GM18517 (cell line): ENCODE measurements at regions not wholly inside any gene's neighbourhood (a gene's known extent, or its start where the extent isn't known, plus 50 kb on each side); places are given as distances from the start of the nearest gene placed in this dataset.
A peak's percentile ranks its signal among the peaks of the same experiment; 100 is the strongest.
"Not testable (repeated sequence)": the region's sequence is repeated elsewhere in the genome, so short reads cannot be mapped to it uniquely, and the experiment has no call there.

ENCODE experiments used
- ATAC-seq: cut with Tn5 transposase; IDR thresholded peaks from one replicate; pipeline ENCODE4 v1.9.1; 2021; ENCODE audit warnings: mild to moderate bottlenecking, moderate library complexity; ENCODE audit not compliant: unreplicated experiment

GRCh38 chr10:78651287-78651686 lies 417.5 kb upstream of the ZMIZ1 start:
- no peak for ATAC-seq

- ATAC-seq: no peak
Measured at GRCh38 chr10:78653555-78653954, 415.2 kb upstream of the ZMIZ1 start.

GRCh38 chr10:78654047-78654590 lies 414.6 kb upstream of the ZMIZ1 start:
- ATAC-seq: no peak

GRCh38 chr10:78655979-78656378 lies 412.8 kb upstream of the ZMIZ1 start:
- ATAC-seq: no peak

- ATAC-seq: no peak
Measured at GRCh38 chr10:78656417-78657162, 412.2 kb upstream of the ZMIZ1 start.

GRCh38 chr10:78657163-78657861 lies 411.5 kb upstream of the ZMIZ1 start:
- no peak for ATAC-seq

GRCh38 chr10:78657862-78658165 lies 411.0 kb upstream of the ZMIZ1 start:
- ATAC-seq: no peak

GRCh38 chr10:78658645-78659597 lies 409.8 kb upstream of the ZMIZ1 start:
- ATAC-seq: peak; percentile 72

GRCh38 chr10:78659598-78659967 lies 409.2 kb upstream of the ZMIZ1 start:
- ATAC-seq: no peak

GRCh38 chr10:78660446-78661106 lies 408.2 kb upstream of the ZMIZ1 start:
- no peak for ATAC-seq

GRCh38 chr10:78663721-78664120 lies 405.0 kb upstream of the ZMIZ1 start:
- ATAC-seq: no peak

- no peak for ATAC-seq
Measured at GRCh38 chr10:78664929-78665553, 403.7 kb upstream of the ZMIZ1 start.

GRCh38 chr10:78672918-78673317 lies 395.8 kb upstream of the ZMIZ1 start:
- no peak for ATAC-seq

GRCh38 chr10:78681141-78681540 lies 387.6 kb upstream of the ZMIZ1 start:
- not testable (repeated sequence) for ATAC-seq

- not testable (repeated sequence) for ATAC-seq
Measured at GRCh38 chr10:78681986-78682385, 386.8 kb upstream of the ZMIZ1 start.

- no peak for ATAC-seq
Measured at GRCh38 chr10:78684947-78685346, 383.8 kb upstream of the ZMIZ1 start.

- no peak for ATAC-seq
Measured at GRCh38 chr10:78685466-78686103, 383.2 kb upstream of the ZMIZ1 start.

GRCh38 chr10:78686444-78687060 lies 382.2 kb upstream of the ZMIZ1 start:
- ATAC-seq: no peak

GRCh38 chr10:78687626-78688025 lies 381.1 kb upstream of the ZMIZ1 start:
- no peak for ATAC-seq
